Spleen (tissue), 7 donors: ENCODE measurements at regions not wholly inside any gene's neighbourhood (a gene's known extent, or its start where the extent isn't known, plus 50 kb on each side); places are given as distances from the start of the nearest gene placed in this dataset.

Experiments
- POLR2AphosphoS5 ChIP-seq, 3 donors: sonication (generic); formaldehyde crosslinking; IDR thresholded peaks; one replicate each; pipeline ENCODE4 v1.5.1; 2017; ENCODE audit warnings: antibody characterized with exemption in 3 of 3
- TF ChIP-seq, protein P1 (sequence below), 11 experiments: fragments of 200-600 bp in 7 of 11; fragments of 450-650 bp in 4 of 11; sonication (generic) in 4 of 11; IDR thresholded peaks in 8 of 11; conservative IDR thresholded peaks in 3 of 11; 1 replicate in 7 of 11; 2 replicates in 4 of 11; pipeline versions ENCODE4 v1.4.0 to v1.8.0; 2016 to 2021; ENCODE audit warnings: antibody characterized with exemption in 11 of 11, inconsistent platforms in 4 of 11, mild to moderate bottlenecking in 1 of 11
- donor health status: DM: no; HTN: no; CAD: no; lungs with moderate emphysema.
- donor health status: DM: no; HTN: no; CAD: no.
- donor health status: DM: no; HTN: no; CAD: no.

GRCh38 chr2:120680136-120680761, 55.4 kb upstream of the GLI2 start:
- TF ChIP-seq, protein P1, sequence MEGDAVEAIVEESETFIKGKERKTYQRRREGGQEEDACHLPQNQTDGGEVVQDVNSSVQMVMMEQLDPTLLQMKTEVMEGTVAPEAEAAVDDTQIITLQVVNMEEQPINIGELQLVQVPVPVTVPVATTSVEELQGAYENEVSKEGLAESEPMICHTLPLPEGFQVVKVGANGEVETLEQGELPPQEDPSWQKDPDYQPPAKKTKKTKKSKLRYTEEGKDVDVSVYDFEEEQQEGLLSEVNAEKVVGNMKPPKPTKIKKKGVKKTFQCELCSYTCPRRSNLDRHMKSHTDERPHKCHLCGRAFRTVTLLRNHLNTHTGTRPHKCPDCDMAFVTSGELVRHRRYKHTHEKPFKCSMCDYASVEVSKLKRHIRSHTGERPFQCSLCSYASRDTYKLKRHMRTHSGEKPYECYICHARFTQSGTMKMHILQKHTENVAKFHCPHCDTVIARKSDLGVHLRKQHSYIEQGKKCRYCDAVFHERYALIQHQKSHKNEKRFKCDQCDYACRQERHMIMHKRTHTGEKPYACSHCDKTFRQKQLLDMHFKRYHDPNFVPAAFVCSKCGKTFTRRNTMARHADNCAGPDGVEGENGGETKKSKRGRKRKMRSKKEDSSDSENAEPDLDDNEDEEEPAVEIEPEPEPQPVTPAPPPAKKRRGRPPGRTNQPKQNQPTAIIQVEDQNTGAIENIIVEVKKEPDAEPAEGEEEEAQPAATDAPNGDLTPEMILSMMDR (IDR thresholded peaks at IDR 0.05 in 8 of 11, conservative IDR thresholded peaks at IDR 0.05 in 3 of 11): peak in 10 of 11 experiments; percentile 17 to 87 (median 58)
- no peak for TF ChIP-seq POLR2AphosphoS5 (IDR thresholded peaks at IDR 0.05)
